Mucosa of gallbladder (tissue), 1 donor: ENCODE measurements at regions not wholly inside any gene's neighbourhood (a gene's known extent, or its start where the extent isn't known, plus 50 kb on each side); places are given as distances from the start of the nearest gene placed in this dataset.
"Not testable (repeated sequence)": the region's sequence is repeated elsewhere in the genome, so short reads cannot be mapped to it uniquely, and the experiment has no call there.

Experiments
- DNase-seq: peaks from one replicate; pipeline ENCODE4 v3.0.0-alpha.2; 2020; ENCODE audit warnings: low spot score
- donor health status: DM: no; HTN: no; CAD: no.

GRCh38 chr2:16055848-16056580 is 115.7 kb downstream of the MYCN start:
- no peak for DNase-seq

GRCh38 chr2:16053437-16054257 is 113.3 kb downstream of the MYCN start:
- no peak for DNase-seq

GRCh38 chr2:16052571-16053052 is 112.3 kb downstream of the MYCN start:
- not testable (repeated sequence) for DNase-seq

DNA sequence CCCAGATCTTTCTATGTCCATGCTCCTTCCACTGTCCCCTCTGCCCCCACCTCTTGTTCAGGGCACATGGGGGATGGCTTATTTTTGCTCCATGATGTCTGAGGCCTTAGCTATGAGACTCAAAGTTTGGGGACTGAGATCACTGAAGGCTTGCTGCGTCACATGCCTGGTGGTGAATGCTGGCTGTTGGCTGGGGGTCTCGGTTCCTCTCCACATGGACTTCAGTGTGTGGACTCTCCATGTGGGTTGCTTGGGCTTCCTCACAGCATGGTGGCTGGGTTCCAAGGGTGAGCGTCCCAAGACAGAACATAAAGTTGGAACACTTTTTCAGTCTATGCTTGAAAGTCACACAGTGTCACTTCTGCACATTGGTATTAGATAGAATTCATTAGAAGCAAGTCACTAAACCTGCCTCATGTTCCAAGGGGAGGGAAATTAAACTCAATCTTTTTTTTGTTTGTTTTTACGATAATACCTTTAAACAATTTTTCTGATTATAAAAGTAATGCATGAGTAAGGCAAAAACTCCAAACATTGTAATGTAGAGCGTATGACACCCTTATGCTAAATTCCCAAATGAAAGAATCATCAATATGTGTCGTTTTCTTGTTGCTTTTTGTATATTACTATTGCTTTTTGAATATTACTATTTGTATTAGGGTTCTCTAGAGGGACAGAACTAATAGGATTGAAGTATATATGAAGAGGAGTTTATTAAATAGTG is 111.7 kb downstream of the MYCN start:
- DNase-seq: no peak

DNA sequence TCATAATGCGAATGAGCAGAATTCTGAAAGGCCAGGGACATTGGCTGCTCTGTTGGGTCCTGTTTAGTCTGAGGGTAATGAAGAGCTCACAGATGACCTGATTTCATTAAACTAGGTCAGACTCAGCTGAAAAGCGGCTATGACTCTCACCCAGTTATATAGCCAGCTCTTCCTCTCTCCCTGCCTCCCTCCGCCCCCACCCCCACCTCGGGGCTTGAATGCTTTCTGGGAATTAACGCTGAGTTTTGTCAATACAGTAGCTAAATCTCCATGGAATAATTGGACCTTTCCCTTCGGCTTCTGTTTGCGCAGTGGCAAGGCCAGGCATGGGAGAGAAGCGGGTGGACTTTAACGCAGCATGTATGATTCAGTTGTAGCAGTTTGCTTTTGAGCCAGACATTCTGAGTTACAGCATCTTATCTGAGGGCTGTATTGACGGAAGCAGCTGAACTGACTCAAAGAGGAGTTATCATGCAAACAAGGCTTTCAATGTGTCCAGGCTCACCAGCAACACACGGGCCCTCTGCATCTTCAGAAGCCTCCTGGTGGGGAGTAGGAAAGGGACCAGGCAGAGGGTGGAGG is 110.6 kb downstream of the MYCN start:
- no peak for DNase-seq

DNA sequence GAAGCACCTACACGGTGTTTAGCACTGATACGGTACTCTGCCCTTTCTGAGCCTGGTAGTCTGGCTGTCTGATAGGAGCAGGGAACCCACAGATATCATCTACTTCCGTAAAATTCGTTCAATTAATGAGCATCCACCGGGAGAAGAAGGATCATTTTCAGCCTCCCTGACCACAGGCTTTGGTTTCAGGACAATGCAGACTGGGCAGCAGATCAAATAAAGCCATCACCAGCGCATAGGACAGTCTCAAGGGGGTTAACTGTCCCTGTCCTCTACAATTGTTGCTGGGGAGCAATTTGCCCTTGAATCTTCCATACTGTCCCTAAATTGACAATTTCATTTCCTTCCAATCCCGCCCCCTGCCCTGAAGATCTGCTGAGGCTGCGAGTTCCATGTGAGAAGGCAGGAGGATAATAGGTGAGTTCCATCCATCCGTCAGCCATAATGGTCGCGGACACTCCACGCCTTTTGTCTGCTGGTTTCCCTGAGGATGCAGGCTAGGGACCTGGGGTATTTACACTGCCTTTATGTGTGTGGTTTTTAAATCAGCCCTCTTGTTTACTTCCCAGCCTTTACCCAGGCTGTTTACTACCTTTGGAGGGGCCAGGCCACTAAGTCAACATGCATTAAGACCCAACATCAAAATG is 110.0 kb downstream of the MYCN start:
- no peak for DNase-seq

DNA sequence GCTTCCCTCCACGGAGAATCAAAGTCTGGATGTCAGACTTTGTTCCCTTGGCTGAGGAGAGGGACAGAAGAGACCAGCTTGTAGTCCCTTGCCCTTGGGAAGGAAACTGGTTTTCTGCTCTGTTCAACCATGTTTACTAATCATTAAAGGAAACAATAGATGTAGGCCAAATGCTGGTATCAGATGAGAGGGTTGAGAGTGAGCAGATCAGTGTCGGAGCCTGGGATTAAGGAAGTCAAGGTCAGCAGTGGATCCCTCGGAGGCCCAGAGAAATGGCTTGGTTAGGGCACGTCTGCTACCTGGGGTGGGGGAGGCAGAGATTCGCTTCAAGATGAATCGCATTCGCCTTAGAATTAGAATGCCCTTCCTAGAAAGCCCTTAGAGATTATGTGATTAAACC is 109.1 kb downstream of the MYCN start:
- DNase-seq: no peak

DNA sequence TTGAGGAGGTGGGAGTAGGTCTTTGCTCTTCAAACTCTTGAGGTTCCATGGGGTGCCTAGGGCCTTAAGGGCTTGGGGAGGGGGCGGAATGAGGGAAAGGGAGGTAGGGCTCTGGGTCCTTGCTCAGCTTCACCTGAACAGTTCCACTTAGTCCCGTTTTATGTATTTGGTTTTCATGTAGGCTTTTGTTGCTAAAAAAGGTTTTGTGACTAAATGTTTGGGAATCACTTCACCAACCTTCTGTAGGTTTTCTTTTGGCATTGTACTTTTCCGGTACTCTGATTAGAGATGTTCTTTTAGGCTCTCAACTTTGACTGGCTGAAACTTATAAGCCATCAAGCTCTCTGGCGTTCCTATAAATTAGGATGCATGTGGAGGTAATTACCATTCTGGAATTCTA is 108.1 kb downstream of the MYCN start:
- no peak for DNase-seq

DNA sequence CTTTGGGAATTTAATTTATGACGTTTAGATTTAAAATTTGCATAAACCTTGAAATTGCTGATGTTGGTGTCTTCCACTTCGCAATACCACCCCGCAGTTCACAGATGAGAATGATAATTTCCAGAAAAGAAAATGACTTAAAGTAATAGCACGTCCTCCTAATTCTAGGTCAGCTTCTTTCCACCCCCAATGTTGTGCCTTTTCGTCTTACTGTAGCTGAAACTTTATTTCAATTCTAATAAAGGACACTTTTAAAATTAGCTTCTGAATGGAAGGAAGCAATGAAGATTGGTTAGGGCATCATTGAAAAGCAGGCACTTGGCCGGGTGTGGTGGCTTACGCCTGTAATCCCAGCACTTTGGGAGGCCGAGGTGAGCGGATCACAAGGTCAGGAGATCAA is 107.4 kb downstream of the MYCN start:
- DNase-seq: no peak

DNA sequence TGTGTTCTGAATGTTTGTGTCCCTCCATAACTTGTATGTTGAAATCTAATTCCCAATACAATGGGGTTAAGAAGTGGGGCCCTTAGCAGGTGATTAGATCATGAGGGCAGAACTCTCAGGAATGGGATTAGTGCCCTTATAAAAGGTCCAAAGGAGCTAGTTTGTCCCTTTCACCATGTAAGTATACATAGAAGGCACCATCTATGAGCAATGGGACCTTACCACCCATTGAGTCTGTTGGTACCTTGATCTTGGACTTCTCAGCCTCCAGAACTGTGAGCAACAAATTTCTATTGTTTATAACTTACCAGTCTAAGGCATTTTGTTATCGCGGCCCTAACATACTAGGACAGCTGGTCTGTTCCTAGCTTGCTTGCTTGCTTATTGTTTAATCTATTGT is 106.3 kb downstream of the MYCN start:
- DNase-seq: no peak

DNA sequence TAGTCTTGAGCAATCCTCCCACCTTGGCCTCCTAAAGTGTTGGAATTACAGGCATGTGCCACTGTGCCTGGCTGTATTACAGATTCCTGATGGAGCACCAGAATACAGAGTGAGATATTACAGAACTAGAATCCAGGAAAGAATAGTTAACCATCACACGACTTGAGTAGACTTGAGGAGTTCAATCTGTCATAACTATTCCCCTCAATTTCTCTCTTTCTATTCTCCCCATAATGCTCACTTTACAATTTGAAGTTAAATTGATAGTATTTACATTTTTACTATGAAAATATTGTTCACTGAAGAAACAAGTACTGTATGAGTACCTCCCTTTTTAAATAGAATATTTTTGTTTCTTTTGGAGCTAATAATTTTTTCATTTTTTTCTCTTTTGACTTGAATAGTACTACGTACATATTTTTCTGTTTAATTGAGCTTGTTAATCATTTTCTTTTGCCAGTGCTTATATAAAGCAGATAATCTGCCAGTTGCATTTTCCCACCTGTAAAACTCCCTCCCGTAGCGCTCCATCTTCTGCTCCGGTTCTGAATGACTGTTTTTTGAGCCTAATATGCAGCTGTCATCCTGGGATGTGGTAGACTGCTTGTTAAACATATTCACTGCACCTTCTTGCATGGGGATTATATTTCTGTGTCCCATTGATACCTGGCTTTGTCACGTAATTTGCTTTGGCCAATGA is 105.5 kb downstream of the MYCN start:
- no peak for DNase-seq

DNA sequence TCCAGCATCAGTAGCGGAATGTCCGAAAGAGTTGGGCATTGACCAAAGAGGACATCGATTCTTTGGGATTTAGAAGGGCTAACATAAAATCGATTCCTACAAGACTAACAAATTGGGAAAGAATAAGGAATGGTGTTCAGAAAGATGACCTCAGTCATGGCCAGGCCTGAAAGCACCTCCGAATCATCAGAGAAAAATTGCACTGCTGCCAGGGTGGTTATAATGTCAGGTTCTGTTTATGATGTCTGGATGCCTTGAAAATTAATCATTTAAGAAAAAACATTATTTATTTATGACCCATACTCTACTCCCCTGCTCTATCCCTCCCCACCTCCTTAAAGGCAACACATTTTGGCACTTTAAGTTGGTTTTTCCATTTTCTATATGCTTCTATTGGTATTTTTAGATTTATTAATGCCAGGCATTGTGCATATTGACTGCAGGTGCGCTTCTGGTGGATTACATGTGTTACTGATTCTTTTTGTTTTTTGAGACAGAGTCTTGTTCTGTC is 104.7 kb downstream of the MYCN start:
- no peak for DNase-seq

- no peak for DNase-seq
These were observed 103.3 kb downstream of the MYCN start for GRCh38 chr2:16043627-16044026.

DNA sequence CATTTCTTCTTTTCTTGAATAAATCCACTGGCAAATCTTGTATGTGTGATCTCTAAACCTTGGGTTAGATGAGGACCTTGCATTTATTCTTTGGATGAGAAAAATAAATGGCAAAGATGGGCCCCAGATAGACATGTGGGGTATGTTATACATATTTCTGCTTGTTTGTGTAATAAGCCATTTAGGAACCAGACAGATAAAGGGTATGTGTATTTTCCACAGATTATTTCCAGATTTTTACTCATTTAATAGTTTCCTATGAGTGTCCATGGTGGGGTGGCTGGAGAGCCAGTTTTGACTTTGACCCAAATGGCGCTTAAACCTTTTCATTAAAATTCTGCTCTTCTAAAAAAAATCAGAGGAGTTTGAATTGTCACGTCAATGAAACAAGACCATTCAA is 102.8 kb downstream of the MYCN start:
- no peak for DNase-seq

DNA sequence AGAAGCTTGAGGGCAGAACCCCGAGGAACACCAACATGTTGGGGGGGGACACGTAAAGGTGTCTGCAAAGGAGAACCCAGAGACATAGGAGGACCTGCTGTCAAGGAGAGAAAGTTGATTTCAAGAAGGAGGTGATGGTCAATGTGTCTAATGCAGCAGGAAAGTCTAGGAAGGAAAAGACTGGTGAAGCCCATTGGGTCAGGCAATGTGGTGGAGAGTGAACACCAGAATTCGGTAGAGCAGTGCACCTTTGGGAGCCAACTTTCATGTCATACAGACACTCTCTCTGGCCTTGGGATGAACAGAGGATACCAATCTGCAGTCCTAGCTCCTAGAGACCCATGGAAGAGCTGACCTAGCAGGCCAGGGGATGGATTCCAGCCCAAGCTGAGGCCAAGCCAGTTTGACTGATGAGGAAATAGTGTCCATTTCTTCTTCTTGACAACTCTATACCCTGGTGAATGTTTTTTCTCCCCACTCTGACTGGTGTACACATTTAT is 101.9 kb downstream of the MYCN start:
- no peak for DNase-seq

GRCh38 chr2:16040271-16041010 is 100.1 kb downstream of the MYCN start:
- DNase-seq: no peak

DNA sequence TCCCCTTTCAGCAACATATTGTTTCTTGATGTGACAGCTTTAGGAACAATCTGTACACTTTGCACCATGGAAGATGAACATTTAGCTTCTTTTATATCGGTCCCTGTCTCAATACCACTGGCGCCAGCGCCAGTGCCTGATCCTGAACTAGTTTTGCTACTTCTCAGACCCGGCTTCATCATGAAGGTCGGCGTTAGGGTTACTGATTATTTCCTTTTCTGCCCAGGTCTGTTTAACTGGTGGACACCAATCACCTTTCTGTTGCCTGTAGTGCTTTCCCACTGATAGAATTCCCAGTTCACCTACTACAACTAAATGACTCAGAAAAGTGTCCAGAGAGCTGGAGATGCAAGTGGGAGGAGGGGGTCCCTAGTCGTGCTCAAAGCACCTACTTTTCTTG is 99.5 kb downstream of the MYCN start:
- DNase-seq: no peak

DNA sequence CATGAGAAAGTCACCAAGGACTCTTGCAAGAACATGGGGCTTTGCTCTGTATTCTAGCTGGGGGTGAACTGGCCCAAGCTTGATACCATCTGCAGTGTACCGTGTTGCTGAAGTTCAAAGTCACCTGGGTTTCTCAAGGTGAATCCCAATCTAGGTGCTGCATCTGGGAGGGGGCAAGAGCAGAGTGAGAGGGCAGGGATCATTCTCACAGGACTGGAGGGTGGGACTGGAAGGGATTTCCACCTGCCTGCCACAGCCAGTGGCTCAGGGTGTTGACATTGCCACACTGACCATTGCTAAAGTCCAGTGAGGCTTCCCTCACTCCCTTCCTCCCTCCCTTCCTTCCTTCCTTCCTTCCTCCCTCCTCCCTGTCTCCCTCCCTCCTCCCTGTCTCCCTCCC is 98.7 kb downstream of the MYCN start:
- no peak for DNase-seq

- DNase-seq: no peak
These were observed 98.3 kb downstream of the MYCN start for GRCh38 chr2:16038621-16039020.
